B cell (primary cell): ENCODE measurements at regions not wholly inside any gene's neighbourhood (a gene's known extent, or its start where the extent isn't known, plus 50 kb on each side); places are given as distances from the start of the nearest gene placed in this dataset.

Experiments used
- EZH2 ChIP-seq: IDR thresholded peaks from 2 replicates; pipeline ENCODE4 v1.6.1; 2012; ENCODE audit warnings: borderline replicate concordance, low read depth, mild to moderate bottlenecking, moderate library complexity, low read length; ENCODE audit not compliant: insufficient read depth, poor library complexity, severe bottlenecking
- TF ChIP-seq, protein P1 (sequence below): fragments of 200-600 bp; IDR thresholded peaks from one replicate; pipeline ENCODE4 v1.8.0; 2022; ENCODE audit warnings: antibody characterized with exemption, mild to moderate bottlenecking

GRCh38 chr9:89825669-89826068 is 220.9 kb downstream of the GADD45G start:
- TF ChIP-seq EZH2: no peak
- TF ChIP-seq, protein P1, sequence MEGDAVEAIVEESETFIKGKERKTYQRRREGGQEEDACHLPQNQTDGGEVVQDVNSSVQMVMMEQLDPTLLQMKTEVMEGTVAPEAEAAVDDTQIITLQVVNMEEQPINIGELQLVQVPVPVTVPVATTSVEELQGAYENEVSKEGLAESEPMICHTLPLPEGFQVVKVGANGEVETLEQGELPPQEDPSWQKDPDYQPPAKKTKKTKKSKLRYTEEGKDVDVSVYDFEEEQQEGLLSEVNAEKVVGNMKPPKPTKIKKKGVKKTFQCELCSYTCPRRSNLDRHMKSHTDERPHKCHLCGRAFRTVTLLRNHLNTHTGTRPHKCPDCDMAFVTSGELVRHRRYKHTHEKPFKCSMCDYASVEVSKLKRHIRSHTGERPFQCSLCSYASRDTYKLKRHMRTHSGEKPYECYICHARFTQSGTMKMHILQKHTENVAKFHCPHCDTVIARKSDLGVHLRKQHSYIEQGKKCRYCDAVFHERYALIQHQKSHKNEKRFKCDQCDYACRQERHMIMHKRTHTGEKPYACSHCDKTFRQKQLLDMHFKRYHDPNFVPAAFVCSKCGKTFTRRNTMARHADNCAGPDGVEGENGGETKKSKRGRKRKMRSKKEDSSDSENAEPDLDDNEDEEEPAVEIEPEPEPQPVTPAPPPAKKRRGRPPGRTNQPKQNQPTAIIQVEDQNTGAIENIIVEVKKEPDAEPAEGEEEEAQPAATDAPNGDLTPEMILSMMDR: no peak
